Liver (tissue), 8 donors: ENCODE measurements at regions not wholly inside any gene's neighbourhood (a gene's known extent, or its start where the extent isn't known, plus 50 kb on each side); places are given as distances from the start of the nearest gene placed in this dataset.

Source experiments
- DNase-seq: peaks from one replicate; pipeline ENCODE4 v3.0.0-alpha.2; 2017; ENCODE audit warnings: low spot score
- H3K27ac ChIP-seq, 2 donors: one replicate each; pipeline ENCODE4 v1.7.0; 2013; ENCODE audit warnings: inconsistent platforms in 2 of 2, low read length in 2 of 2, control low read depth in 1 of 2, low read depth in 1 of 2, mild to moderate bottlenecking in 1 of 2
- H3K27me3 ChIP-seq, 4 donors: one replicate each; pipeline versions ENCODE4 v1.6.1 to v1.7.0; 2013; ENCODE audit warnings: low read length in 3 of 4, inconsistent platforms in 1 of 4, mild to moderate bottlenecking in 1 of 4, moderate library complexity in 1 of 4; ENCODE audit not compliant: control insufficient read depth in 4 of 4, insufficient read depth in 4 of 4
- H3K36me3 ChIP-seq, 4 donors: one replicate each; pipeline versions ENCODE4 v1.6.1 to v1.7.0; 2013; ENCODE audit warnings: low read length in 3 of 4, mild to moderate bottlenecking in 3 of 4, low read depth in 1 of 4, moderate library complexity in 1 of 4; ENCODE audit not compliant: control insufficient read depth in 4 of 4, insufficient read depth in 3 of 4
- H3K4me1 ChIP-seq, 4 donors: one replicate each; pipeline versions ENCODE4 v1.6.1 to v1.7.0; 2013; ENCODE audit warnings: low read length in 3 of 4, mild to moderate bottlenecking in 3 of 4, moderate library complexity in 1 of 4; ENCODE audit not compliant: control insufficient read depth in 4 of 4, insufficient read depth in 4 of 4
- H3K4me3 ChIP-seq, 3 donors: one replicate each; pipeline versions ENCODE4 v1.6.1 to v1.7.0; 2013; ENCODE audit warnings: low read length in 3 of 3, control low read depth in 1 of 3, low read depth in 1 of 3, mild to moderate bottlenecking in 1 of 3
- H3K9ac ChIP-seq, 2 donors: one replicate each; pipeline ENCODE4 v1.7.0; 2013; ENCODE audit warnings: low read length in 2 of 2, mild to moderate bottlenecking in 2 of 2, moderate library complexity in 2 of 2, control low read depth in 1 of 2, low read depth in 1 of 2
- H3K9me3 ChIP-seq, 4 donors: one replicate each; pipeline versions ENCODE4 v1.6.1 to v1.7.0; 2013; ENCODE audit warnings: low read length in 3 of 4; ENCODE audit not compliant: control insufficient read depth in 4 of 4
- FOXA2 ChIP-seq: IDR thresholded peaks from 2 replicates; pipeline ENCODE4 v1.6.1; 2016; ENCODE audit warnings: antibody characterized with exemption
- HNF4G ChIP-seq: IDR thresholded peaks from 2 replicates; pipeline ENCODE4 v1.6.1; 2016; ENCODE audit warnings: antibody characterized with exemption
- RAD21 ChIP-seq, 2 donors: IDR thresholded peaks; 2 replicates each; pipeline ENCODE4 v1.6.1; 2016; ENCODE audit warnings: antibody characterized with exemption in 2 of 2, mild to moderate bottlenecking in 2 of 2
- SP1 ChIP-seq: IDR thresholded peaks from 2 replicates; pipeline ENCODE4 v1.6.1; 2018; ENCODE audit warnings: antibody characterized with exemption, mild to moderate bottlenecking
- TAF1 ChIP-seq: conservative IDR thresholded peaks from 2 replicates; pipeline ENCODE4 v1.6.1; 2016; ENCODE audit warnings: antibody characterized with exemption, mild to moderate bottlenecking
- WGBS: extraction: QIAGEN DNeasy Blood & Tissue Kit; methylation state at CpG from one replicate; pipeline ENCODE4 v1.1.7; 2013; 5-methylcytosine and 5-hydroxymethylcytosine counted together
- TF ChIP-seq, protein P1 (sequence below): IDR thresholded peaks from 2 replicates; pipeline ENCODE4 v1.6.1; 2016; ENCODE audit warnings: antibody characterized with exemption, mild to moderate bottlenecking
- TF ChIP-seq, protein P2 (sequence below): IDR thresholded peaks from 2 replicates; pipeline ENCODE4 v1.6.1; 2016; ENCODE audit warnings: antibody characterized with exemption
- TF ChIP-seq, protein P3 (sequence below): IDR thresholded peaks from 2 replicates; pipeline ENCODE4 v1.6.1; 2016; ENCODE audit warnings: antibody characterized with exemption
- TF ChIP-seq, protein P4 (sequence below): IDR thresholded peaks from 2 replicates; pipeline ENCODE4 v1.6.1; 2016; ENCODE audit warnings: antibody characterized with exemption
- TF ChIP-seq, protein P5 (sequence below): fragments of 150-350 bp; IDR thresholded peaks from 2 replicates; pipeline ENCODE4 v1.5.1; 2017; ENCODE audit warnings: improper control_type of control experiment, low read depth, low read length; ENCODE audit not compliant: missing input control
- donor health status: healthy.
- donor health status: healthy.
- donor health status: healthy.
- donor health status: healthy.
- donor health status: healthy.

DNA sequence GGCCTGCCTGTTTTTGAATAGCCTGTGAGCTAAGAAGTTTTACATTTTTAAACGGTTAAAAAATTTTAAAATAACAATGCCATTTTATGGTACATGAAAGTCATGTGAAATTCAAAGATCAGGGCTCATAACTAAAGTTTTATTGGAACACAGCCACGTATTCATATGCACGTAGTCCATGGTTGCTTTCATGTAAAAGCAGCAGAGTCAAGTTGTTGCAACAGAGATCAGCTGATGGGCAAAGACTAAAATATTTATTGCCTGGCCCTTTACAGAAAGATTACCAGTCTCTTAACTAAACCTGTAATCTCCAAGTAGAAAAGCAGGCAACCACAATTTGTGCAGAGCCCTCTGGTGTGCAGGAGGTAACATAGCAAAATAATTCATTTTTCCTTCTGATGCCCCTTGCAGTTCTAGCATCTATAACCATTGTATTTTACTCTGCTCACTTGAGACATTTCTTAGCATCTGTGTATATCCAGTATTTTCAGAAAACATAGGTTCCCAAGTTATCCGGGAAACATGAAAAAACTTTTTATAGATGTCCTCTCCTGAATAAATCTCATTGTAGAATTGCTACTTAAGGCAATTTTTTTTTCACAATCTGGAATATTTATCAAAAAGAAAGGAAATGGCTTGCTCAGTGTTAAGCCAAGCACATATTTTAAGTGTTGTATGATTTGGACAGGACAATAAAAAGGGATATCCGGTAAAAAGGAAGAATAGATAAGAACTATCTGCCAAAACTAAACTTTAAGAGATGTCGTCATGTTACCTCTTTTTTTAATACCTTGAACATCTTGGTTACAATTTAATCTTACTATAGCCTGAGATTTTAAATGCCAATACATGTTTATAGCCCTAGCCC lies 430.8 kb downstream of the PLPP3 start:
- WGBS = 80% methylated on average over 6 of the region's 6 CpGs
- H3K4me1 ChIP-seq = peaks cover 0 to 5% (median 2%) of the 10 kb centered on the region in 4 donors
- H3K27ac ChIP-seq = no peak overlapping the region
- no peak overlapping the region for H3K9ac ChIP-seq
- no peaks in the 10 kb centered on the region for H3K27me3 ChIP-seq
- H3K36me3 ChIP-seq = no peaks in the 10 kb centered on the region
- H3K4me3 ChIP-seq = no peak overlapping the region
- peak in 1 of 2 donors; percentile 4 for TF ChIP-seq RAD21 (IDR thresholded peaks at IDR 0.05)
- TF ChIP-seq, protein P1, sequence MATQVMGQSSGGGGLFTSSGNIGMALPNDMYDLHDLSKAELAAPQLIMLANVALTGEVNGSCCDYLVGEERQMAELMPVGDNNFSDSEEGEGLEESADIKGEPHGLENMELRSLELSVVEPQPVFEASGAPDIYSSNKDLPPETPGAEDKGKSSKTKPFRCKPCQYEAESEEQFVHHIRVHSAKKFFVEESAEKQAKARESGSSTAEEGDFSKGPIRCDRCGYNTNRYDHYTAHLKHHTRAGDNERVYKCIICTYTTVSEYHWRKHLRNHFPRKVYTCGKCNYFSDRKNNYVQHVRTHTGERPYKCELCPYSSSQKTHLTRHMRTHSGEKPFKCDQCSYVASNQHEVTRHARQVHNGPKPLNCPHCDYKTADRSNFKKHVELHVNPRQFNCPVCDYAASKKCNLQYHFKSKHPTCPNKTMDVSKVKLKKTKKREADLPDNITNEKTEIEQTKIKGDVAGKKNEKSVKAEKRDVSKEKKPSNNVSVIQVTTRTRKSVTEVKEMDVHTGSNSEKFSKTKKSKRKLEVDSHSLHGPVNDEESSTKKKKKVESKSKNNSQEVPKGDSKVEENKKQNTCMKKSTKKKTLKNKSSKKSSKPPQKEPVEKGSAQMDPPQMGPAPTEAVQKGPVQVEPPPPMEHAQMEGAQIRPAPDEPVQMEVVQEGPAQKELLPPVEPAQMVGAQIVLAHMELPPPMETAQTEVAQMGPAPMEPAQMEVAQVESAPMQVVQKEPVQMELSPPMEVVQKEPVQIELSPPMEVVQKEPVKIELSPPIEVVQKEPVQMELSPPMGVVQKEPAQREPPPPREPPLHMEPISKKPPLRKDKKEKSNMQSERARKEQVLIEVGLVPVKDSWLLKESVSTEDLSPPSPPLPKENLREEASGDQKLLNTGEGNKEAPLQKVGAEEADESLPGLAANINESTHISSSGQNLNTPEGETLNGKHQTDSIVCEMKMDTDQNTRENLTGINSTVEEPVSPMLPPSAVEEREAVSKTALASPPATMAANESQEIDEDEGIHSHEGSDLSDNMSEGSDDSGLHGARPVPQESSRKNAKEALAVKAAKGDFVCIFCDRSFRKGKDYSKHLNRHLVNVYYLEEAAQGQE = no peak
- no peaks in the 10 kb centered on the region for H3K9me3 ChIP-seq
- DNase-seq = no peak

DNA sequence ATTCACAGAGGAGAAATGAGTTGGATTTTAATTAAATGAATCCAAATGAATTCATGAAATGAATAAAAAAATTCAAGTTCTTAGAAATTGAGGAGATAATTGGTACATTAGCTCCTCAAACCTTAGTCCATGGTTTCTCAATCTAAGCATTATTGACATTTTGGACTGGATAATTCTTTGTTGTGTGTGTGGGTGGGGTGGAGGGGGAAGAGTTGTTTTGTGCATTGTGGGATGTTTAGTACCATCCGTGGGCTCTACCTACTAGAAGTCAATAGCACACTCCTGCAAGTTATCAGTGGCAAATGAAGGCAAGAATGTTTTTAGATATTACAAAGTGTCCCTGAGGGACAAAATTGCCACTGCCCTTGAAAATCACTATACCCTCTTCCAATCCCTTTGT lies 431.9 kb downstream of the PLPP3 start:
- no peaks in the 10 kb centered on the region for H3K27me3 ChIP-seq
- no peak for TF ChIP-seq TAF1
- no peak for TF ChIP-seq FOXA2
- TF ChIP-seq, protein P2, sequence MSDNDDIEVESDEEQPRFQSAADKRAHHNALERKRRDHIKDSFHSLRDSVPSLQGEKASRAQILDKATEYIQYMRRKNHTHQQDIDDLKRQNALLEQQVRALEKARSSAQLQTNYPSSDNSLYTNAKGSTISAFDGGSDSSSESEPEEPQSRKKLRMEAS = no peak
- TF ChIP-seq, protein P3, sequence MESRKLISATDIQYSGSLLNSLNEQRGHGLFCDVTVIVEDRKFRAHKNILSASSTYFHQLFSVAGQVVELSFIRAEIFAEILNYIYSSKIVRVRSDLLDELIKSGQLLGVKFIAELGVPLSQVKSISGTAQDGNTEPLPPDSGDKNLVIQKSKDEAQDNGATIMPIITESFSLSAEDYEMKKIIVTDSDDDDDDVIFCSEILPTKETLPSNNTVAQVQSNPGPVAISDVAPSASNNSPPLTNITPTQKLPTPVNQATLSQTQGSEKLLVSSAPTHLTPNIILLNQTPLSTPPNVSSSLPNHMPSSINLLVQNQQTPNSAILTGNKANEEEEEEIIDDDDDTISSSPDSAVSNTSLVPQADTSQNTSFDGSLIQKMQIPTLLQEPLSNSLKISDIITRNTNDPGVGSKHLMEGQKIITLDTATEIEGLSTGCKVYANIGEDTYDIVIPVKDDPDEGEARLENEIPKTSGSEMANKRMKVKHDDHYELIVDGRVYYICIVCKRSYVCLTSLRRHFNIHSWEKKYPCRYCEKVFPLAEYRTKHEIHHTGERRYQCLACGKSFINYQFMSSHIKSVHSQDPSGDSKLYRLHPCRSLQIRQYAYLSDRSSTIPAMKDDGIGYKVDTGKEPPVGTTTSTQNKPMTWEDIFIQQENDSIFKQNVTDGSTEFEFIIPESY = no peak
- peaks cover 0 to 5% (median 2%) of the 10 kb centered on the region in 4 donors for H3K4me1 ChIP-seq
- no peak for DNase-seq
- no peak overlapping the region for H3K27ac ChIP-seq
- H3K9me3 ChIP-seq = no peaks in the 10 kb centered on the region
- H3K36me3 ChIP-seq = no peaks in the 10 kb centered on the region
- H3K9ac ChIP-seq = no peak overlapping the region
- WGBS = 82% methylated on average over 1 of the region's 1 CpG
- no peak overlapping the region for H3K4me3 ChIP-seq

DNA sequence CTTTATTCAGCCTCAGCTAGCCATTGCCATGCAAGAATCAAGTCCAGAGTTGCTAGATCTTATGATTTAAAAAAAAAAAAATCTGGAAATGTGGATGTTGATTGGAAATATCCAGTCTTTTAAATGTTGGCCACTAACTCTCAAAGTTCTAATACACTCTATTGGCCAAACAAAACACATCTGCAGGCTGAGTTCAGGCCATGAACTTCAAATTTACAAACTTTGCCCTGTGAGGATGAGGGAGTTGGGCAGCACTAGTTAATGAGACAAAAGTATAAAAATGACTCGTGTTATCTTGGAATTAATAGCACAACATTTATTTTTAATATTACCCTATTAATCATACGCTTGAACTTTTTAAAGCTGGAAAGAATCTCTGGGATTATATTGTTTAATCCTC lies 432.3 kb downstream of the PLPP3 start:
- H3K4me1 ChIP-seq = peaks cover 0 to 5% (median 2%) of the 10 kb centered on the region in 4 donors
- H3K36me3 ChIP-seq = no peaks in the 10 kb centered on the region
- no peak overlapping the region for H3K27ac ChIP-seq
- no peak for DNase-seq
- WGBS = 55% methylated on average over 2 of the region's 2 CpGs
- TF ChIP-seq, protein P4, sequence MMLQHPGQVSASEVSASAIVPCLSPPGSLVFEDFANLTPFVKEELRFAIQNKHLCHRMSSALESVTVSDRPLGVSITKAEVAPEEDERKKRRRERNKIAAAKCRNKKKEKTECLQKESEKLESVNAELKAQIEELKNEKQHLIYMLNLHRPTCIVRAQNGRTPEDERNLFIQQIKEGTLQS = no peak
- no peak for TF ChIP-seq HNF4G
- TF ChIP-seq, protein P1 = no peak
- TF ChIP-seq, protein P2 = no peak
- TF ChIP-seq, protein P5, sequence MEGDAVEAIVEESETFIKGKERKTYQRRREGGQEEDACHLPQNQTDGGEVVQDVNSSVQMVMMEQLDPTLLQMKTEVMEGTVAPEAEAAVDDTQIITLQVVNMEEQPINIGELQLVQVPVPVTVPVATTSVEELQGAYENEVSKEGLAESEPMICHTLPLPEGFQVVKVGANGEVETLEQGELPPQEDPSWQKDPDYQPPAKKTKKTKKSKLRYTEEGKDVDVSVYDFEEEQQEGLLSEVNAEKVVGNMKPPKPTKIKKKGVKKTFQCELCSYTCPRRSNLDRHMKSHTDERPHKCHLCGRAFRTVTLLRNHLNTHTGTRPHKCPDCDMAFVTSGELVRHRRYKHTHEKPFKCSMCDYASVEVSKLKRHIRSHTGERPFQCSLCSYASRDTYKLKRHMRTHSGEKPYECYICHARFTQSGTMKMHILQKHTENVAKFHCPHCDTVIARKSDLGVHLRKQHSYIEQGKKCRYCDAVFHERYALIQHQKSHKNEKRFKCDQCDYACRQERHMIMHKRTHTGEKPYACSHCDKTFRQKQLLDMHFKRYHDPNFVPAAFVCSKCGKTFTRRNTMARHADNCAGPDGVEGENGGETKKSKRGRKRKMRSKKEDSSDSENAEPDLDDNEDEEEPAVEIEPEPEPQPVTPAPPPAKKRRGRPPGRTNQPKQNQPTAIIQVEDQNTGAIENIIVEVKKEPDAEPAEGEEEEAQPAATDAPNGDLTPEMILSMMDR = no peak
- TF ChIP-seq RAD21 (IDR thresholded peaks at IDR 0.05) = no peak
- TF ChIP-seq SP1 = no peak
- no peak overlapping the region for H3K4me3 ChIP-seq
- no peaks in the 10 kb centered on the region for H3K9me3 ChIP-seq
- H3K27me3 ChIP-seq = no peaks in the 10 kb centered on the region
- H3K9ac ChIP-seq = no peak overlapping the region
